H9 (cell line): ENCODE measurements at regions not wholly inside any gene's neighbourhood (a gene's known extent, or its start where the extent isn't known, plus 50 kb on each side); places are given as distances from the start of the nearest gene placed in this dataset.

Source experiments
- DNase-seq: peaks from one replicate; pipeline ENCODE4 v3.0.0-alpha.2; 2017
- H2AFZ ChIP-seq: one replicate; pipeline ENCODE4 v1.6.1; 2013; ENCODE audit warnings: mild to moderate bottlenecking, low read length, control low read depth, moderate library complexity
- H2AK5ac ChIP-seq: 2 replicates; pipeline ENCODE4 v1.6.1; 2013; ENCODE audit warnings: low read length, control low read depth, mixed read lengths; ENCODE audit not compliant: insufficient read length
- H2BK120ac ChIP-seq: one replicate; pipeline ENCODE4 v1.6.1; 2013; ENCODE audit warnings: low read depth, mild to moderate bottlenecking, low read length, control low read depth, inconsistent platforms; ENCODE audit not compliant: poor library complexity, severe bottlenecking
- H2BK12ac ChIP-seq: 2 replicates; pipeline ENCODE4 v1.6.1; 2013; ENCODE audit warnings: low read length, control low read depth, mixed read lengths, low read depth; ENCODE audit not compliant: insufficient read length
- H2BK15ac ChIP-seq: 2 replicates; pipeline ENCODE4 v1.6.1; 2013; ENCODE audit warnings: low read depth, low read length, control low read depth
- H2BK20ac ChIP-seq: one replicate; pipeline ENCODE4 v1.6.1; 2013; ENCODE audit warnings: low read depth, mild to moderate bottlenecking, low read length, control low read depth, inconsistent platforms; ENCODE audit not compliant: poor library complexity, severe bottlenecking
- H2BK5ac ChIP-seq: 2 replicates; pipeline ENCODE4 v1.6.1; 2013; ENCODE audit warnings: low read length, control low read depth, mixed read lengths; ENCODE audit not compliant: insufficient read length
- H3K14ac ChIP-seq: 2 replicates; pipeline ENCODE4 v1.6.1; 2013; ENCODE audit warnings: low read length, control low read depth; ENCODE audit not compliant: insufficient read depth
- H3K18ac ChIP-seq: 2 replicates; pipeline ENCODE4 v1.6.1; 2013; ENCODE audit warnings: low read depth, mild to moderate bottlenecking, mixed read lengths, low read length, control low read depth; ENCODE audit not compliant: insufficient read length
- H3K23ac ChIP-seq: 2 replicates; pipeline ENCODE4 v1.6.1; 2013; ENCODE audit warnings: low read length, control low read depth, mixed read lengths, low read depth; ENCODE audit not compliant: insufficient read length
- H3K23me2 ChIP-seq: 2 replicates; pipeline ENCODE4 v1.6.1; 2013; ENCODE audit warnings: low read depth, mild to moderate bottlenecking, mixed read lengths, low read length, control low read depth; ENCODE audit not compliant: insufficient read length, poor library complexity, severe bottlenecking
- H3K27ac ChIP-seq: 2 replicates; pipeline ENCODE4 v1.5.1; 2013; ENCODE audit warnings: low read length, control low read depth, mixed read lengths, low read depth; ENCODE audit not compliant: insufficient read length
- H3K27me3 ChIP-seq: 2 replicates; pipeline ENCODE4 v1.6.1; 2013; ENCODE audit warnings: low read length, control low read depth, inconsistent platforms; ENCODE audit not compliant: insufficient read depth
- H3K4ac ChIP-seq: 2 replicates; pipeline ENCODE4 v1.6.1; 2013; ENCODE audit warnings: low read depth, mild to moderate bottlenecking, control low read depth, inconsistent platforms, low read length, moderate library complexity
- H3K4me1 ChIP-seq: 2 replicates; pipeline ENCODE4 v1.6.1; 2013; ENCODE audit warnings: low read length, control low read depth, inconsistent platforms; ENCODE audit not compliant: insufficient read depth
- H3K4me2 ChIP-seq: 2 replicates; pipeline ENCODE4 v1.6.1; 2013; ENCODE audit warnings: low read length, control low read depth, mixed read lengths; ENCODE audit not compliant: insufficient read length, insufficient read depth
- H3K56ac ChIP-seq: 2 replicates; pipeline ENCODE4 v1.6.1; 2013; ENCODE audit warnings: low read depth, mild to moderate bottlenecking, mixed read lengths, low read length, control low read depth; ENCODE audit not compliant: insufficient read length
- H3K79me1 ChIP-seq: 2 replicates; pipeline ENCODE4 v1.6.1; 2013; ENCODE audit warnings: low read depth, mild to moderate bottlenecking, moderate library complexity, low read length, control low read depth, inconsistent platforms; ENCODE audit not compliant: insufficient read depth, poor library complexity, severe bottlenecking
- H3K79me2 ChIP-seq: 2 replicates; pipeline ENCODE4 v1.6.1; 2013; ENCODE audit warnings: low read length, control low read depth, inconsistent platforms; ENCODE audit not compliant: insufficient read depth
- H3K9ac ChIP-seq: 2 replicates; pipeline ENCODE4 v1.6.1; 2013; ENCODE audit warnings: low read length, control low read depth, mixed read lengths; ENCODE audit not compliant: insufficient read length; ENCODE audit errors: extremely low read depth
- H3K9me3 ChIP-seq: one replicate; pipeline ENCODE4 v1.6.1; 2013; ENCODE audit warnings: low read depth, low read length, inconsistent platforms; ENCODE audit not compliant: control insufficient read depth
- H3T11ph ChIP-seq: one replicate; pipeline ENCODE4 v1.6.1; 2013; ENCODE audit warnings: mild to moderate bottlenecking, low read length, control low read depth, inconsistent platforms
- H4K20me1 ChIP-seq: one replicate; pipeline ENCODE4 v1.6.1; 2013; ENCODE audit not compliant: control insufficient read depth, insufficient read length, insufficient read depth
- H4K5ac ChIP-seq: 2 replicates; pipeline ENCODE4 v1.6.1; 2013; ENCODE audit warnings: low read depth, mild to moderate bottlenecking, mixed read lengths, low read length, control low read depth; ENCODE audit not compliant: insufficient read length
- H4K8ac ChIP-seq: replicated peaks from 2 replicates; pipeline ENCODE4 v1.6.1; 2013; ENCODE audit warnings: low read length, control low read depth, mixed read lengths, low read depth; ENCODE audit not compliant: insufficient read length
- H4K91ac ChIP-seq: 2 replicates; pipeline ENCODE4 v1.6.1; 2013; ENCODE audit warnings: low read depth, mild to moderate bottlenecking, moderate library complexity, mixed read lengths, low read length, control low read depth; ENCODE audit not compliant: insufficient read length
- H3K27ac Mint-ChIP-seq, 3 experiments: 2 replicates in 2 of 3; 3 replicates in 1 of 3; pipeline ENCODE4 v1.8.0; 2020 to 2021; ENCODE audit warnings: mixed read lengths in 3 of 3, mild to moderate bottlenecking in 1 of 3, moderate library complexity in 1 of 3
- H3K27me3 Mint-ChIP-seq: 2 replicates; pipeline ENCODE4 v1.8.0; 2021; ENCODE audit warnings: low read depth, mild to moderate bottlenecking, moderate library complexity, mixed read lengths
- H3K36me3 Mint-ChIP-seq, 3 experiments: 2 replicates in 2 of 3; 3 replicates in 1 of 3; pipeline ENCODE4 v1.8.0; 2020 to 2021; ENCODE audit warnings: low read depth in 3 of 3, mixed read lengths in 3 of 3; ENCODE audit not compliant: insufficient read depth in 1 of 3
- H3K4me1 Mint-ChIP-seq, 2 experiments: 2 replicates each; pipeline ENCODE4 v1.8.0; 2020; ENCODE audit warnings: mixed read lengths in 2 of 2
- H3K4me3 Mint-ChIP-seq, 2 experiments: 2 replicates in 1 of 2; 3 replicates in 1 of 2; pipeline ENCODE4 v1.8.0; 2020 to 2021; ENCODE audit warnings: mild to moderate bottlenecking in 2 of 2, mixed read lengths in 2 of 2, moderate library complexity in 1 of 2
- H3K9me3 Mint-ChIP-seq, 2 experiments: 2 replicates in 1 of 2; 3 replicates in 1 of 2; pipeline ENCODE4 v1.8.0; 2020; ENCODE audit warnings: mild to moderate bottlenecking in 2 of 2, mixed read lengths in 2 of 2, moderate library complexity in 1 of 2
- WGBS: extraction: QIAGEN DNeasy Blood & Tissue Kit; methylation state at CpG from one replicate; pipeline ENCODE4 v1.1.7; 2013; ENCODE audit warnings: missing lambda C conversion rate, low lambda C conversion rate, mixed read lengths; ENCODE audit not compliant: insufficient read length; ENCODE audit errors: extremely low coverage; 5-methylcytosine and 5-hydroxymethylcytosine counted together
- TF ChIP-seq, protein P1 (sequence below): fragments of 200-600 bp; sonication (generic); conservative IDR thresholded peaks from 3 replicates; pipeline ENCODE4 v1.8.0; 2021; ENCODE audit warnings: antibody characterized with exemption, mild to moderate bottlenecking

DNA sequence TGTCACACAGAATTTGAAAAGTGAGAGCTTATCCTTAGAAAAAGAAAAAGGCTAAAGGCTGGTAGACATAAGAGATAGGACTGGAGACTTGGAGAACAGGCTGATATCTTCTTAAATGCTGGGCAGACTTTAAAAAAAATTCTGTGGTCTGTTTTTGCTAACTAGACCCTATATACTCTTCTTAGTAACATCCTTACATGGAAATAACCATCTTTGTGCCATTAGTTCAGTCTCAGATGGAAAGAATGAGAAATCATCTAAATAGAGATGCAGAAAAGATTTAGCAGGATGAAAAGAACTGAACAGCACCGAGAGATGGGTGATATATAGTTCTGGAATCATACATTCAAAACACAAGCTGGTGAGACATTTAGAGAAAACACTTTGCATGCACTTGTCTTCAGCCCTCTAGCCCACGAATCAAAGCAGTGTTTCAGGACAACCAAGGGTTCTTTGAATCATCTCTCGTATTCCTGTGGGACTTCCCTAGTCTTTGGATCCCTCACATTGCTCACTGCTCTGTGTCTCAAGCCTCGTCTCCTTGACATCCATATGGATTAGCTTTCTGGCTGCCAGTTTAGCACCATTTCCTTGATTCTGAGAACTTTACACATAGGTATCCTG lies 93.0 kb upstream of the LYSMD4 start:
- no CpG with 5 or more reads among the region's 4 CpGs for WGBS
- no peak overlapping the region for H3T11ph ChIP-seq
- no peak overlapping the region for H2BK5ac ChIP-seq
- TF ChIP-seq, protein P1, sequence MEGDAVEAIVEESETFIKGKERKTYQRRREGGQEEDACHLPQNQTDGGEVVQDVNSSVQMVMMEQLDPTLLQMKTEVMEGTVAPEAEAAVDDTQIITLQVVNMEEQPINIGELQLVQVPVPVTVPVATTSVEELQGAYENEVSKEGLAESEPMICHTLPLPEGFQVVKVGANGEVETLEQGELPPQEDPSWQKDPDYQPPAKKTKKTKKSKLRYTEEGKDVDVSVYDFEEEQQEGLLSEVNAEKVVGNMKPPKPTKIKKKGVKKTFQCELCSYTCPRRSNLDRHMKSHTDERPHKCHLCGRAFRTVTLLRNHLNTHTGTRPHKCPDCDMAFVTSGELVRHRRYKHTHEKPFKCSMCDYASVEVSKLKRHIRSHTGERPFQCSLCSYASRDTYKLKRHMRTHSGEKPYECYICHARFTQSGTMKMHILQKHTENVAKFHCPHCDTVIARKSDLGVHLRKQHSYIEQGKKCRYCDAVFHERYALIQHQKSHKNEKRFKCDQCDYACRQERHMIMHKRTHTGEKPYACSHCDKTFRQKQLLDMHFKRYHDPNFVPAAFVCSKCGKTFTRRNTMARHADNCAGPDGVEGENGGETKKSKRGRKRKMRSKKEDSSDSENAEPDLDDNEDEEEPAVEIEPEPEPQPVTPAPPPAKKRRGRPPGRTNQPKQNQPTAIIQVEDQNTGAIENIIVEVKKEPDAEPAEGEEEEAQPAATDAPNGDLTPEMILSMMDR: no peak
- no peak for DNase-seq
- H2BK15ac ChIP-seq: no peak overlapping the region
- H4K91ac ChIP-seq: no peak overlapping the region
- H2BK120ac ChIP-seq: no peak overlapping the region
- H3K4me2 ChIP-seq: no peak overlapping the region
- no peak overlapping the region for H3K23ac ChIP-seq
- H3K36me3 Mint-ChIP-seq: no peaks in the 10 kb centered on the region; a peak in 1 of 7 replicates
- H2AFZ ChIP-seq: no peak overlapping the region
- H3K4me3 Mint-ChIP-seq: no peak overlapping the region
- H3K4ac ChIP-seq: no peak overlapping the region
- H4K20me1 ChIP-seq: no peaks in the 10 kb centered on the region
- H3K27ac ChIP-seq: no peak overlapping the region
- no peak overlapping the region for H3K56ac ChIP-seq
- H3K27ac Mint-ChIP-seq: no peak overlapping the region
- H3K79me2 ChIP-seq: no peaks in the 10 kb centered on the region
- no peaks in the 10 kb centered on the region for H3K4me1 Mint-ChIP-seq
- H3K4me1 ChIP-seq: no peaks in the 10 kb centered on the region
- no peak overlapping the region for H4K5ac ChIP-seq
- no peak overlapping the region for H2BK12ac ChIP-seq
- H3K27me3 ChIP-seq: no peaks in the 10 kb centered on the region
- no peak overlapping the region for H3K9ac ChIP-seq
- no peaks in the 10 kb centered on the region for H3K9me3 ChIP-seq
- no peak overlapping the region for H3K14ac ChIP-seq
- no peaks in the 10 kb centered on the region for H3K23me2 ChIP-seq
- H3K18ac ChIP-seq: no peak overlapping the region
- no peaks in the 10 kb centered on the region for H3K79me1 ChIP-seq
- no peaks in the 10 kb centered on the region for H3K27me3 Mint-ChIP-seq
- H2BK20ac ChIP-seq: no peak overlapping the region
- H3K9me3 Mint-ChIP-seq: peaks cover 0 to 3% of the 10 kb centered on the region in 2 experiments; a peak in 3 of 5 replicates
- no peak overlapping the region for H2AK5ac ChIP-seq
- no peak overlapping the region for H4K8ac ChIP-seq
